NB4 (cell line): ENCODE measurements at regions not wholly inside any gene's neighbourhood (a gene's known extent, or its start where the extent isn't known, plus 50 kb on each side); places are given as distances from the start of the nearest gene placed in this dataset.

Experiments used
- DNase-seq: peaks from one replicate; pipeline ENCODE4 v3.0.0; 2010; ENCODE audit warnings: low read depth
- H3K4me3 ChIP-seq: one replicate; pipeline ENCODE4 v1.5.1; 2011; ENCODE audit warnings: mild to moderate bottlenecking, low read depth, low read length, moderate library complexity
- CTCF ChIP-seq: IDR thresholded peaks from one replicate; pipeline ENCODE4 v1.5.1; 2012; ENCODE audit warnings: low read depth, low read length
- MAX ChIP-seq: IDR thresholded peaks from 2 replicates; pipeline ENCODE4 v1.6.1; 2011; ENCODE audit warnings: low read depth, low read length
- MYC ChIP-seq: IDR thresholded peaks from 2 replicates; pipeline ENCODE4 v1.6.1; 2011; ENCODE audit warnings: low read depth, low read length
- POLR2A ChIP-seq: IDR thresholded peaks from 2 replicates; pipeline ENCODE4 v1.6.1; 2011; ENCODE audit warnings: mild to moderate bottlenecking; ENCODE audit not compliant: insufficient read length; ENCODE audit errors: extremely low read depth

DNA sequence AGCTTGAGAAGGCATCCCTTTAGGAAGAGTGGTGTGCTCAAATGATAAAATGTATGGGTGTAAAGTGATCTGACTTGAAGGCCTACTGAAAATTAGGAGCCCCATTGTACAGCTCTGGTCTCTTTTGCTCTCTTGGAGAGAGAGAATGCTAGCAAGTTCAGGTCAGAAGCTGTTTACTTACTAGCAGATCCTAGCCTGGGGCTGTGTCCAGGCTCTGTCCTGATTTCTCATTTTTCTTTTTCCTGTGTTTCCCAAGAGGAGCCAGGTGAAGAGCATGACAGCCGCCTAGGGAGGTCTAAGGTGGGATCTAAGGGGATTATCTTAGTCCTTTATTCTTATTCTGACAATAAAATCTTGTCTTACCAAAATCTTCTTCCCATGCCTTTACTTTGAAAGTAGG lies 272.8 kb downstream of the NNT start:
- no peak for DNase-seq
- H3K4me3 ChIP-seq: no peak overlapping the region
- TF ChIP-seq POLR2A (no peak), MAX (no peak), MYC (no peak), CTCF (no peak)

DNA sequence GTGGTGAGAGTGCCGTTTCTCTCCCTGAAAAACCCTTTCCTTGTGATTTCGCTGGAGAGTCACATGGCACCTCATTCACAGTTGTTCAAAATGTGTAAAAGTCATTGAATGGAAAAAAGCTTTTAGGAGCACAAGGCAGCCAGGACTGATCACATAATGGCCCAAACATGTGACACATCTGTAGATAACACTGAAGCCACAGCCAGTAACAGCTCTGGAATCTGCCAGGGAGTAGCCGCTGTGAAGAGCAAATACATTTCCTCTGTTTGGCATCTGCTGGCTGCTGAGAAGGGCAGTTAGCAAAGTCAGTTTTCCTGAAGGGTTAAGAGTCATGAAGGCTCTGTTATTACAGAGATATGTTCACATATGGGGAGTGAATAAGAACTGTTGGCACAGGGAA lies 271.8 kb downstream of the NNT start:
- no peak for DNase-seq
- TF ChIP-seq MAX (no peak), MYC (no peak), POLR2A (no peak), CTCF (no peak)
- H3K4me3 ChIP-seq: no peak overlapping the region

- TF ChIP-seq POLR2A (no peak), CTCF (no peak), MAX (no peak), MYC (no peak)
- H3K4me3 ChIP-seq: no peak overlapping the region
- DNase-seq: no peak
Measured at GRCh38 chr5:43873791-43874190, 270.8 kb downstream of the NNT start.

GRCh38 chr5:43859309-43859708 lies 256.3 kb downstream of the NNT start:
- TF ChIP-seq MYC (no peak), MAX (no peak), CTCF (no peak), POLR2A (no peak)
- DNase-seq: no peak
- no peak overlapping the region for H3K4me3 ChIP-seq

DNA sequence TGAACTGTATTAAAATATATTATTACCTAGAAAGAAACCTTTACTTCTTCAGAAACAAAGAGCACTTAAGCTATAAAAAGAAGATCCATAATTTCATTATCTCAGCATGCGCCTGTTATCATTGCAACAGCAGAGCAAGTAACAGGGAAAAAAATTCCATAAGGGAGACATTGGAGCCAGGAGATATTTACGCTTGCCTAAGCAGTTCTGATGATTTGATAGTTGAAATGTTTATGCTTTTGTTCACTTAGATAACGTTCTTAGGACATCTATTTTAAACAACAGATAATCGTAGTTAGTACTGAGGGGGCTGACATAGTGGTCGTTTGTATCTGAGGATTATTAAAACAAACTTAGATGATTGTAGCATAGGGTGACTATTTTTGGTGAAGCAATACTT lies 252.5 kb downstream of the NNT start:
- TF ChIP-seq POLR2A (no peak), CTCF (no peak)
- no peak for DNase-seq
- H3K4me3 ChIP-seq: no peak overlapping the region

DNA sequence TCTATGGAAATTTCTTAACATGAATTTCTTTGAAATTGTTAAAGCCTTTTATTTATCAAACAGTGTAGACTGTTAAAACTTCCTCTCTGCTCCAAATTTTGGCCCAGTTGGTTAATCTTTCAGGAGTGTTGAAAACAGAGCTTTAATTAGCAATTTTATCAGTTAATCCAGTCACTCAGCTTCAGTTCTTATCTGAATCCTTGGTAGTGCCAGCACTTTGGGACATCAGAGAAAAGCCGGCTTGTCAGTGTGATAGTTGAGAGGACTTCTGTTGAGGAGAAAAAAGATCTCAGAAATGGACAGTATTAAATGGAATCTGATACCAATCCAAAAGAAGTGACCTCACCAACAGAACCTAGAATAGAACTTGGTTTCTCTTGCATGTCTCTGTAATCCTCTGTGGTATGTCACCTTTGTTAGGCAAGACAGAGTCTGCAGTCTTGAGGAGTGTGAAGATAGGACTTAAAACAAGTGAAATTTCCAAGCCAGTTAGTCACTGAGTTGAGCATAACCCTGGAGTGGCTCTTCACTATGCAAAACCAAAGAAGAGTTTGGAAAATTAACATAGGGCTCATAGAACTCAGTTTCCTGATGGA lies 251.8 kb downstream of the NNT start:
- TF ChIP-seq POLR2A: no peak
- no peak for TF ChIP-seq CTCF
- TF ChIP-seq MYC: no peak
- no peak for TF ChIP-seq MAX
- DNase-seq: no peak
- H3K4me3 ChIP-seq: no peak overlapping the region
